CD14-positive monocyte (primary cell): ENCODE measurements at regions not wholly inside any gene's neighbourhood (a gene's known extent, or its start where the extent isn't known, plus 50 kb on each side); places are given as distances from the start of the nearest gene placed in this dataset.

Experiments used
- DNase-seq, 3 donors: peaks; one replicate each; pipeline ENCODE4 v3.0.0-alpha.2; 2011 to 2022
- H2AFZ ChIP-seq: 2 replicates; pipeline ENCODE4 v1.6.0; 2012; ENCODE audit warnings: mild to moderate bottlenecking, low read depth, low read length, inconsistent platforms; ENCODE audit not compliant: insufficient read depth, poor library complexity, severe bottlenecking
- H3K27ac ChIP-seq, 2 donors: 1 replicate in 1 of 2; 2 replicates in 1 of 2; pipeline ENCODE4 v1.5.1; 2012 to 2013; ENCODE audit warnings: low read length in 2 of 2, control low read depth in 1 of 2, inconsistent platforms in 1 of 2, low read depth in 1 of 2, mild to moderate bottlenecking in 1 of 2
- H3K27me3 ChIP-seq, 2 donors: one replicate each; pipeline versions ENCODE4 v1.6.0 to v1.6.1; 2011 to 2013; ENCODE audit warnings: low read length in 2 of 2; ENCODE audit not compliant: control insufficient read depth in 2 of 2, insufficient read depth in 2 of 2
- H3K36me3 ChIP-seq, 2 donors: replicated peaks in 1 of 2; 1 replicate in 1 of 2; 2 replicates in 1 of 2; pipeline versions ENCODE4 v1.5.1 to v1.6.1; 2012 to 2013; ENCODE audit warnings: low read length in 2 of 2, control low read depth in 1 of 2, inconsistent platforms in 1 of 2, mild to moderate bottlenecking in 1 of 2; ENCODE audit not compliant: insufficient read depth in 2 of 2, control insufficient read depth in 1 of 2
- H3K4me1 ChIP-seq, 2 donors: 1 replicate in 1 of 2; 2 replicates in 1 of 2; pipeline versions ENCODE4 v1.5.1 to v1.6.1; 2012 to 2013; ENCODE audit warnings: low read length in 2 of 2, control low read depth in 1 of 2, inconsistent platforms in 1 of 2, mild to moderate bottlenecking in 1 of 2, moderate library complexity in 1 of 2; ENCODE audit not compliant: insufficient read depth in 2 of 2, control insufficient read depth in 1 of 2
- H3K4me2 ChIP-seq: replicated peaks from 2 replicates; pipeline ENCODE3; 2012; ENCODE audit warnings: low read length, moderate library complexity, mild to moderate bottlenecking; ENCODE audit not compliant: poor library complexity, severe bottlenecking; ENCODE audit errors: extremely low read depth
- H3K4me3 ChIP-seq, 3 experiments: fragments of 200-600 bp in 1 of 3; sonication (generic) in 1 of 3; replicated peaks in 1 of 3; 1 replicate in 2 of 3; 2 replicates in 1 of 3; pipeline ENCODE4 v1.5.1; 2011 to 2013; ENCODE audit warnings: low read length in 3 of 3, mild to moderate bottlenecking in 3 of 3, control low read depth in 2 of 3, low read depth in 2 of 3, inconsistent platforms in 1 of 3, moderate library complexity in 1 of 3
- H3K79me2 ChIP-seq: 2 replicates; pipeline ENCODE4 v1.6.0; 2012; ENCODE audit warnings: mild to moderate bottlenecking, control low read depth, inconsistent platforms, low read length, moderate library complexity; ENCODE audit not compliant: insufficient read depth
- H3K9ac ChIP-seq: 2 replicates; pipeline ENCODE4 v1.6.0; 2017; ENCODE audit warnings: low read length, mild to moderate bottlenecking; ENCODE audit not compliant: insufficient read depth, poor library complexity, severe bottlenecking
- H3K9me3 ChIP-seq, 2 donors: replicated peaks in 1 of 2; 1 replicate in 1 of 2; 2 replicates in 1 of 2; pipeline versions ENCODE4 v1.5.1 to v1.6.1; 2012 to 2013; ENCODE audit warnings: low read length in 2 of 2, control low read depth in 1 of 2; ENCODE audit not compliant: control insufficient read depth in 1 of 2, insufficient read depth in 1 of 2
- H4K20me1 ChIP-seq: 2 replicates; pipeline ENCODE4 v1.6.0; 2012; ENCODE audit warnings: mild to moderate bottlenecking, low read length, control low read depth, moderate library complexity; ENCODE audit not compliant: insufficient read depth
- H3K27ac Mint-ChIP-seq, 7 donors: one replicate each; pipeline ENCODE4 v1.8.0; 2020; ENCODE audit warnings: mild to moderate bottlenecking in 7 of 7, mixed read lengths in 7 of 7, moderate library complexity in 6 of 7, inconsistent platforms in 2 of 7
- H3K27me3 Mint-ChIP-seq, 3 donors: one replicate each; pipeline ENCODE4 v1.8.0; 2021 to 2022; ENCODE audit warnings: low read depth in 3 of 3, mild to moderate bottlenecking in 3 of 3, mixed read lengths in 3 of 3, moderate library complexity in 3 of 3, inconsistent platforms in 1 of 3
- H3K36me3 Mint-ChIP-seq, 2 donors: one replicate each; pipeline ENCODE4 v1.8.0; 2020; ENCODE audit warnings: mixed read lengths in 2 of 2, inconsistent platforms in 1 of 2, mild to moderate bottlenecking in 1 of 2
- H3K4me1 Mint-ChIP-seq: one replicate; pipeline ENCODE4 v1.8.0; 2020; ENCODE audit warnings: mild to moderate bottlenecking, mixed read lengths
- H3K4me3 Mint-ChIP-seq, 2 donors: one replicate each; pipeline ENCODE4 v1.8.0; 2020; ENCODE audit warnings: mild to moderate bottlenecking in 2 of 2, mixed read lengths in 2 of 2, moderate library complexity in 1 of 2
- H3K9me3 Mint-ChIP-seq, 7 donors: one replicate each; pipeline ENCODE4 v1.8.0; 2020 to 2022; ENCODE audit warnings: mixed read lengths in 7 of 7, mild to moderate bottlenecking in 6 of 7, moderate library complexity in 6 of 7, inconsistent platforms in 2 of 7
- WGBS: methylation state at CpG from one replicate; pipeline ENCODE4 v1.1.5; 2013; ENCODE audit warnings: missing lambda C conversion rate; ENCODE audit not compliant: insufficient coverage; 5-methylcytosine and 5-hydroxymethylcytosine counted together
- intact Hi-C, 2 donors: fragments of 100-400 bp; cut with micrococcal nuclease; formaldehyde crosslinking; loops; one replicate each; pipeline versions ENCODE4 v1.15.0 to v1.15.1; 2023
- TF ChIP-seq, protein P1 (sequence below): fragments of 200-600 bp; IDR thresholded peaks from one replicate; pipeline ENCODE4 v1.8.0; 2022; ENCODE audit warnings: antibody characterized with exemption, mild to moderate bottlenecking

DNA sequence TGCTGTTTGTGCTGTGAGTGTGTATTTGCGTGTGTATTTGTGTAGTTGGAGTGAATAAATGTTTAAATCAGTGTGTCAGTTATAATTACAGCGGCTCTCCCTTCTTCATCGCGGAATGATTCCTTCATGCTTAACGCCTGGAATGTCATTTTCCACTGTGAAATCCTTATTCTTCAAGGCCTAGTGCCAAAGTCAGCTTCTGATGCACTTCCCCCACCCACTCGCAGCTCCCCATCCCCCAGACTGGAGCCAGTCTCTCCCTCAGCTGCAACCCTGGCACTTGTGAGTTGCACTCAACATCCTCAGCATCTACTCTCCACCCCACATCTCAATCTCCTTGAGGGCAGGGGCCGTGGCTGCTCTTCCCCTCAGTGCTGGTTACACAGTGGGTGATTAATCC is 583.0 kb downstream of the BCOR start:
- H3K36me3 Mint-ChIP-seq = no peaks in the 10 kb centered on the region
- H3K9me3 Mint-ChIP-seq = peaks cover 0 to 8% (median 1%) of the 10 kb centered on the region in 7 donors
- Histone ChIP-seq H2AFZ (no peak overlapping the region), H3K4me2 (no peak overlapping the region), H4K20me1 (no peaks in the 10 kb centered on the region), H3K4me1 (no peaks in the 10 kb centered on the region), H3K27me3 (peaks cover 0 to 3% of the 10 kb centered on the region in 2 donors), H3K79me2 (no peaks in the 10 kb centered on the region), H3K9ac (no peak overlapping the region), H3K27ac (no peak overlapping the region), H3K4me3 (no peak overlapping the region), H3K9me3 (peaks cover under 1 to 6% of the 10 kb centered on the region in 2 donors), H3K36me3 (no peaks in the 10 kb centered on the region)
- intact Hi-C loops = no loop called here
- peaks cover 0 to 20% (median 12%) of the 10 kb centered on the region in 3 donors for H3K27me3 Mint-ChIP-seq
- no peak for DNase-seq
- no peaks in the 10 kb centered on the region for H3K4me1 Mint-ChIP-seq
- no peak overlapping the region for H3K27ac Mint-ChIP-seq
- H3K4me3 Mint-ChIP-seq = no peak overlapping the region
- WGBS = no CpG with 5 or more reads among the region's 7 CpGs
- TF ChIP-seq, protein P1, sequence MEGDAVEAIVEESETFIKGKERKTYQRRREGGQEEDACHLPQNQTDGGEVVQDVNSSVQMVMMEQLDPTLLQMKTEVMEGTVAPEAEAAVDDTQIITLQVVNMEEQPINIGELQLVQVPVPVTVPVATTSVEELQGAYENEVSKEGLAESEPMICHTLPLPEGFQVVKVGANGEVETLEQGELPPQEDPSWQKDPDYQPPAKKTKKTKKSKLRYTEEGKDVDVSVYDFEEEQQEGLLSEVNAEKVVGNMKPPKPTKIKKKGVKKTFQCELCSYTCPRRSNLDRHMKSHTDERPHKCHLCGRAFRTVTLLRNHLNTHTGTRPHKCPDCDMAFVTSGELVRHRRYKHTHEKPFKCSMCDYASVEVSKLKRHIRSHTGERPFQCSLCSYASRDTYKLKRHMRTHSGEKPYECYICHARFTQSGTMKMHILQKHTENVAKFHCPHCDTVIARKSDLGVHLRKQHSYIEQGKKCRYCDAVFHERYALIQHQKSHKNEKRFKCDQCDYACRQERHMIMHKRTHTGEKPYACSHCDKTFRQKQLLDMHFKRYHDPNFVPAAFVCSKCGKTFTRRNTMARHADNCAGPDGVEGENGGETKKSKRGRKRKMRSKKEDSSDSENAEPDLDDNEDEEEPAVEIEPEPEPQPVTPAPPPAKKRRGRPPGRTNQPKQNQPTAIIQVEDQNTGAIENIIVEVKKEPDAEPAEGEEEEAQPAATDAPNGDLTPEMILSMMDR = no peak

GRCh38 chrX:39516427-39516841 is 581.3 kb downstream of the BCOR start:
- Histone ChIP-seq H3K4me3 (no peak overlapping the region), H4K20me1 (no peaks in the 10 kb centered on the region), H3K27me3 (peaks cover 0 to 3% of the 10 kb centered on the region in 2 donors), H3K79me2 (no peaks in the 10 kb centered on the region), H3K9me3 (no peaks in the 10 kb centered on the region), H3K27ac (no peak overlapping the region), H3K36me3 (no peaks in the 10 kb centered on the region), H3K4me1 (no peaks in the 10 kb centered on the region), H3K4me2 (no peak overlapping the region), H3K9ac (no peak overlapping the region), H2AFZ (no peak overlapping the region)
- Mint-ChIP-seq H3K4me1 (no peaks in the 10 kb centered on the region), H3K27me3 (peaks cover 0 to 22% (median 16%) of the 10 kb centered on the region in 3 donors), H3K27ac (no peak overlapping the region), H3K36me3 (no peaks in the 10 kb centered on the region), H3K4me3 (no peak overlapping the region), H3K9me3 (peaks cover 0 to 8% (median 2%) of the 10 kb centered on the region in 7 donors)
- 98% methylated on average over 12 of the region's 17 CpGs for WGBS
- TF ChIP-seq, protein P1 = no peak
- intact Hi-C loops = no loop called here
- no peak for DNase-seq
